LoVo (cell line): ENCODE measurements at regions not wholly inside any gene's neighbourhood (a gene's known extent, or its start where the extent isn't known, plus 50 kb on each side); places are given as distances from the start of the nearest gene placed in this dataset.
"Not testable (repeated sequence)": the region's sequence is repeated elsewhere in the genome, so short reads cannot be mapped to it uniquely, and the experiment has no call there.

Experiments used
- DNase-seq: peaks from one replicate; pipeline ENCODE4 v3.0.0-alpha.2; 2016; ENCODE audit warnings: low spot score

DNA sequence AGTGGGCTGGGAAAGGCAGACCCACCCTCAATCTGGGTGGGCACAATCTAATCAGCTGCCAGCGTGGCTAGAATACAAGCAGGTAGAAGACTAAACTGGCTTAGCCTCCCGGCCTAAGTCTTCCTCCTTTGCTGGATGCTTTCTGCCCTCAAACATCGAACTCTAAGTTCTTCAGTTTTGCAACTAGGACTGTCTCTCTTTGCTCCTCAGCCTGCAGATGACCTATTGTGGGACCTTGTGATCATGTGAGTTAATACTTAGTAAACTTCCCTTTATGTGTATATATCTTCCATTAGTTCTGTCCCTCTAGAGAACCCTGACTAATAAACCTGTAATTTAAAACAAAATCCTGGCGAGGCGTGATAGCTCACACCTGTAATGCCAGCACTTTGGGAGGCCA is 51.8 kb upstream of the SLC39A8 start:
- not testable (repeated sequence) for DNase-seq

DNA sequence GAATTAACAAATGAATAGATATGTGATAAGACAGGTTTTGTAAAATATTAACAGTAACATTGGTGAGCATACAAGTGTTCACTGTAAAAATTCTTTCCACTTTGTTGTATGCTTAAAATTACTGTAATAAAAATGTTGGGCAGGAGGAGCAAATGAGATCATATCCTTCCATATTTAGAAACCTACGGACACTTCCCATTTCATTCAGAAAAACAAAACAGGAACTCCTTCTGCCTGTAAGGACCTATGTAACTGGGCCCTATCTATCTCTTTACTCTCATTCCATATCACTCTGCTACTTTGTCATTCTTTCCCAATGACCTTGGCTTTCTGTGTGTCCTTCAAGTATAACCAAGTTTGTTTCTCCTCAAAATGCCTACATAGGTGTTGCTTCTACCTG is 53.7 kb upstream of the SLC39A8 start:
- DNase-seq: no peak

DNA sequence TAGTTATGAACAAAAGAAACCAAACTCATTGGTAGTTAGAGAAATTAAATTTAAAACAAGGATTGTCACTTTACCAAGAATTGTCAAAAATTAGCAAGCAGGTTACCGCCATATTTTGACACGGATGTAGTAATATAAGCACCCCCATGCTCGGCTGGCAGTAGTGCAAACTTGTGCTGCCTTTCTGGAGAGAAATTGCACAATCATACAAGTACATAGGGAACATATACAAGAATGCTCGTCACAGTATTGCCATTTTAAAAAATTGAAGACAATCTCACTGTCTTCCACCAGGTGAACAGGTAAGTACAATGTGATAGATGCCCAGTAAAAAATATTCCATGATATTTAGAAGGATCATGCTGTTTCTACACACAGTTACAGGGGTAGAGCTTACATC is 55.6 kb upstream of the SLC39A8 start:
- no peak for DNase-seq

DNA sequence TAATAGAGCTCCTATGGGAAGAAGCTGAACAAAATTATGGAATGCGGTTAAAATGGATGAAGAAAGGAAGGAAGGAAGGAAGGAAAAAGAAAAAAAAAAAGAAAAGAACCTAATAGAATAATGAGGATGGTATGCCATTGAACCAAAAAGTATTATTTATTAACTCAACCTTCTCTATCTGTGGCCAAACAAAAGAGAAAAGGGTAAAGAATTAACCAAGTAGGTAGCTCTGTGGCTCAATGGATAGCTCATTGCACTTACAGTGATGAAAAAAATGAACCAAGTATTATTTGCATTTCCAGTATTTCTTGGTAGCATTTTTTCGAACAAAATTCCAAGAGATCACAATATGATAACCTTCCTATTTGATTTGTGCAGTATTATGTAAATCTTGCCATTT is 56.9 kb upstream of the SLC39A8 start:
- no peak for DNase-seq

DNA sequence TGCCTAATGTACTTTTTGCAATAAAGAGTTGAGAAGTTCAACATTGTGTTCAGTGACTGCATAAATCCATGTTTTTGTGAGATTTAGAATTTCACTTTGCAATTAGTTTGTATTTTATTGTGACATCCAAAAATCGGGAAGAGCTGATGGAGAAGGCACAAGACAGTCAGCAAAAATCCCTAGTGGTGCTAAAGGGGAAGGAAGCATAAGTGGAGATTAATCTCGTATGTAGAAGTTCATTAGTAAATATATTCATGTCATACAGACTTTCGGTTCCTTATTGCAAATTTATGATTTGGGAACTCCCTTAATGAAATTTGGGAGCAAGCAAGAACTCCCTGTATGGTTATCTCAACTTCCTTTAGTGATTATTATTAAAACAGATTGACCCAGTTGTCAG is 57.8 kb upstream of the SLC39A8 start:
- no peak for DNase-seq

DNA sequence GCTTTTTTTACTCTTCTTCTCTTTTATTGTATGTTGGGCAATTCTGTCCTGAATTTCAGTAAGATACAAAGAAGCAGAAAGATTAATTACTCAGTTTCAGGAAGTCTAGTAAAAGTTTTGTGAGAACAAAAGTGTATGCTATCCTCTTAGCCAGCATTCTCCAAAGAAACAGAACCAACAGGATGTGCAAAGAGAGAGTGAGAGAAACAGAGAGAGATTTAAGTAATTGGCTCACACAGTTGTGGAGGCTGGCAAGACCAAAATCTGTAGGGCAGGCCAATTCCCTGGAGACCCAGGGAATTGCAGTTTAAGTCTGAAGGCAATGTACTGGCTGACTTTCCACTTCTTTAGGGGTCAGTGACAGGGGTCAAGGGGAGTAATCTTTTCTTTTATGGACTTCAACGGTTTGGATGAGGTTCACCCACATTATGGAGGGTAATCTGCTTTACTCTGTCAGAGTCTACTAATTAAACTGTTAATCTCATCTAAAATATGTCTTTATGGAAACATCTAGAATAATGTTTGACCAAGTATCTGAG is 59.2 kb upstream of the SLC39A8 start:
- no peak for DNase-seq

DNA sequence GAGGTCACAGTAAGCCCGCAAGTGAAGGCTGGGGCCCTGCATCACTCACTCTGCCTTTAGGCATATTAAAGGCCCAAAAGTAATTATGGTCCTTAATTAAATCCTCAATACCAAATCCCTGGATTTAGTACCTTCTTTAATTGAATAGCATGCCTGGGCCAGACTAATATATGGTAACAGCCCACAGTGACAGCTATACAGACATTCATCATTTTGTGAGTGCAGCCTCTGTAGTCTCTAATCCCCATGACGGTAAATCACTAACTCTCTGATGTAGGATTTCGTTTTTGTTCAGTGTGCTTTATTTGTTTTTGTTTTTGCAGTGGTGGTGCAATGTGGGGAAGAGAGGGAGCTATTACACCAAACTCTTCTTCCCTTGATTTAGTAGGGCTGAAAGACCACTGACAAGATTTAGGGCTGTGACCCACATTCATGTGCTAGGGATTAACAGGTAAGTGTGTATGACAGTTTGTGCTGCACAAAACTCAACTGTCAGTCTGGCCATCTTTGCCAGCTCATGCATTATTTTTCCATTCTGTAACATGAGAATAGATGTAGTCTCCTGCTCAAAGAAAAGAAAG is 60.6 kb upstream of the SLC39A8 start:
- no peak for DNase-seq

DNA sequence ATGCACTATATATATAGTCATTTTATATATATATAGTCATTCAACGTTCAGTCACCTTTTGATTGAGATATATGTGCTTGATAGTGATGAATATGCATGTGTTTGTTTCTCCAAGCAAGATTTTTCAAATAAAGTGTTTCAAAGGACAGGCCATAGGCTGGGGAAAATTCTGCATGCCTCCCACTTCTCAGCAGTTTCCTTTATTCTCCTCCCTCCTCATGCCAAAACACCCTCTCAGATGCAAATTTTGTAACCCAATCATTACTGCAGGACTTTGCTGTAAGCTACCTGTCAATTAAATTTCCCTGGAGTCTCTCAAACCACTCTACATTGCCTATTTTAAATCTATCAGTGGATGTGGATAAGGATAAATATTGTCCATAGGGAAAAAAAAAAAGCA is 65.6 kb upstream of the SLC39A8 start:
- not testable (repeated sequence) for DNase-seq

DNA sequence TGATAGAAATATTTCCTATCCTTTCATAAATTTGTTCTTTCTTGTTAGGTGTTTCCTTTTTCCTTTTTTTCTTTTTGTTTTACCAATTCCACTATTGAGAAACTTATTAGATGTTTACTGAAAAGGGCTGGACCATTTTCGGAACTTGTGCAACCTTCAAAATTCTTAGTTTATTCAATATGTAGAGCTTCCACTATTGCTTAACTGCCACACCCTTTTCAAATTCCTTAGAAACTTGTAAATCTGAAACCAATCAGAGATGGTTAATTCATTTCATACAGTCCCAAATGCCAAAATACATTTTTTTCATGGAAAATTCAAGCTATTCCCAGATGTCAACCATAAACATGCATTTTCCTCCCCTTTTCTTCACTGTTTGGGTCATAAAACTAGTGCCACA is 66.1 kb upstream of the SLC39A8 start:
- no peak for DNase-seq

DNA sequence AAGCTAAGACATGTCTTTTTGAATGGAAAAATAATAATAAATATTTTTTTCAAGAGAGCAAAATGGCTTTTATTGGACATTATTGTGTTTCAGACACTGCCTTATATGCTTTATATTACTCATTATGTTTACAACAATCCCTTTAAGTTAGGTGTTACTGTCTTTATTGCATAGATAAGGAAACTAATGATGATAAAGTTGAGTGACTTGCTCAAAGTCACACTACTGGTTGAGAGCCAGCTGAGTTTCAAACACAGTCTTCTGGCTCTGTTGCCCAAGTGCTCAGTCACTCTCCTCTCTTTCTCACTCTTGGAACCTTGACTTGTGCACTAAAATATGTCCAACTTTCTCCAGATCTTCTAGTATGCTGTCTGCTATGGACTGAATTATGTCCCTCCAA is 71.5 kb upstream of the SLC39A8 start:
- no peak for DNase-seq

DNA sequence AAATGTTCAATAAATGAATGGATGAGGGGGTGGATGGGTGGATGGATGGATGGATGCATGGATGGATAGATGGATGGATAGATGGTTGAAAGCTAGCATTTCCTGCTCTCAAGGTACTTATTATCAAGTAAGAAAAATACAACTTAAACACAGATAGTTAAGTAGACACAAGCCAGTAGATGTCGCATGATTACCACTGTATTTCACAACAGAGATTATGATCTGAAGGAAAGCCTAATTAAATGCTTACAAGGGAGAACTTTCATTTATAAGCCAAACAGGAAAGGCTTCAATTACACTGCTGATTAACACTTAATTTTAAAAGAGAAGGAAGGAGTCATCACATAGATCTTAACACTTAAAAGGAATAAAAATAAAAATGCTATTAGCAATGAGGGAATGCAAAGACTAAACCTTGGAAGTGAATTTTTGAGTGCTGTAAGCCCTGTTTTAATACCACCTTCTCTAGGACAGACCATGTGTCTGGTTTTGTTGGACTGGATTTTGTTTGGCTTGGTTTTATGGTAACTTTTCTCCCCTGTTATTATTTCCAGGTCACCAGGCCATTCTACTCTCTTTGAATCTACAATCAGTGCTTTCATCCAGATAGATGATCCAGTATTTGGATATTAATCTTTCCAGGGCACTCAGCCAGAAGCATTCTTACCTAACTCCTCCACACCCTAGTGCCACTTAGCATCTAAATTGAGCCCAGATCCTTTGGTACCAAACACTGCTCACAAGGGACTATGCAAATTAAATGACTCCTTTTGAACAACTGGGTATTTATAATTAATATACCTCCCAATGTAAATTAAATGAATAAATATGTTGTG is 75.5 kb upstream of the SLC39A8 start:
- no peak for DNase-seq

DNA sequence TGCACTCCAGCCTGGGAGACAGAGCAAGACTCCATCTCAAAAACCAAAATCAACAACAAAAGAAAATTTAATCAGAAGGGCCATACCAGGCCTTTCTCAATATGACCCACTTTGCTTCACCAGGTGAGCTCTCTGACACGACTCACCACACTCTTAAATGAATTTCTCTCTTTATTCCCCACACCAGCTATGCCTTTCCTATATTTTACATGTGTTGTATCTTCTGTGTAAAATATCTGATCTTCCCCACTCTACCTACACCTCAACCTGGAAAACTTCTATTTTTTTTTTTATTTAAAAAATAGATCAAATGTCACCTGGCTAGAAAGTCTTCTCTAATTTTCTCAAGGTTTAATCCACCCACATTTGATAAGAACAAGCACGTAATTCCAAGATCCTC is 77.6 kb upstream of the SLC39A8 start:
- no peak for DNase-seq

DNA sequence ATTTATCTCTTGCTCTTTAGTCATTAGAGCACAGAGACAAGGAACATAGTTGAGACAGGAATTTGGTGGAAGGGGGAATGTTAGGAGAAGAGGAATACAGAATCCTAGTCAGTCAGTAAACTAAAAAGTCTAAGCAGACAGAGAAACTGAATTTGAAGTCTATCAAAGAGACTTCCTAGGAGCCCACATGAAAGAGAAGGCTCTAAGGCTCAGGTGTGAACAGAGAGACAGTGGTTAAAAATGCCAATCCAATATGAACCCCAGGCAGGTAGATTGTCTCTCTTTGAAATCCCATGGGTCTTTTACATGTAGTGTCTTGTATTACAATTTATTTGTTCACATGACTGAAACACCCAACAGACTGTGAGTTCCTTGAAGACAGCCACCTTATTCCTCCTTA is 77.8 kb upstream of the NFKB1 start:
- no peak for DNase-seq

DNA sequence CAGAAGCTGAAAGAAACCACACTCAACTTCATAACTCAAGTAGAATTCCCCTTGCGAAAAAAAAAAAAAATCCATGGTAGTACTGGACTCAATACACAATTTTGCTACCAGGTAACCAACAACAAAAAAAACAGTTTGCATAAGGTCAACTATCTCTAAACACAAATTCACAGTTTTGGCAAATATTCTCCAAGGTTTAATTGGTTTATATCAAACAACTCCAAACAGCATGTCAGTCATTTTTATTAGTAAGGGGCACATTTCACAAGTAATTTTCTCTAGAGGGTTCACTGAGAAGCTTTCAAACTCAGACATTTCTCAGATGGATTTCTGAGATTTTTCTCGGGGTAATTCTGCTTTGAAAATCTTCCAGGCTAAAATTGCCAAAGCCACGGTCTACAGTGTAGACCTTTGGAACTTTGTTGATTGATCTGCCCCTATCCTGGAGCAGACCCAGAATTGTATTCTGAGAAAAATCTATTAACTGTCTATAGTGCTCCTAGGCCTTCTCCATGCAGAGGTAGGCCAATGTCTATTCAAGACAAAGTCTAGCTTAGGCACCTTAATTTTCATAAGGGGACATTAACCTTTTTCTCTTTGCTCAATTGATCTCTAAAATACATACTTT is 73.7 kb upstream of the NFKB1 start:
- no peak for DNase-seq

DNA sequence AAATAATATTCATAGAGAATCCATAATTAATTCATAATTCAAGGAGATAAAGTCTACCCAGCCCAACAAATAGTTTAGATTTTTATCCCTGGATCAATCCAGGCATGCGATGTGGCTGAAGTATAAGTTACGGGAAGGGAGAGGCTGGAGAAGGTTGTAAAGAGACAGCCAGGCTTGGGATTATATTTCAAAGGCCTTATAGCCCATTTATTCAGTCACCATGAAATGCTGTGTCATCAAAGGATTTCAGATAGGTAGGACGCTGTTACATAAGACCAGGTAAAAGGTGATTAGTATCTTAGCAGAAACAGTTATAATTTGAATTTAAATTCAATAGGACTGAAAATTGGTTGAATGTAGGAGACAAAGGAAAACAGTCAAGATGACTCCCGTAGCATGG is 73.0 kb upstream of the NFKB1 start:
- no peak for DNase-seq

DNA sequence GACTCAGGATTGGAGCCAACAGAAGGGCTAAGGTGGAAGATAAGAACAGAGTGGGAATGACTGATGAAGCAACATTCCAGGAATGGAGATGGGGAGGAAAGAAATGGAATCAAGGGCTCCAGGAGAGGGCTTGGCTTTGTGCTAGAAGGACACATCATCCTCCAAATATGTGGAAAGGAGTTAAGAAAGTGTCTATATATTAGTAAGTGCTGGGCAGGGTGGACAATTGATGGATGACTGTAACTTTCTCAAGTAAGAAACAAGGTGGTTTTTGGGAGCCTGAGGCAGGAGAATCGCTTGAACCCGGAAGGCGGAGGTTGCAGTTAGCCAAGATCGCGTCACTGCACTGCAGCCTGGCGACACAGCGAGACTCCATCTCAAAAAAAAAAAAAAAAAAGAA is 71.6 kb upstream of the NFKB1 start:
- DNase-seq: peak; percentile 64

DNA sequence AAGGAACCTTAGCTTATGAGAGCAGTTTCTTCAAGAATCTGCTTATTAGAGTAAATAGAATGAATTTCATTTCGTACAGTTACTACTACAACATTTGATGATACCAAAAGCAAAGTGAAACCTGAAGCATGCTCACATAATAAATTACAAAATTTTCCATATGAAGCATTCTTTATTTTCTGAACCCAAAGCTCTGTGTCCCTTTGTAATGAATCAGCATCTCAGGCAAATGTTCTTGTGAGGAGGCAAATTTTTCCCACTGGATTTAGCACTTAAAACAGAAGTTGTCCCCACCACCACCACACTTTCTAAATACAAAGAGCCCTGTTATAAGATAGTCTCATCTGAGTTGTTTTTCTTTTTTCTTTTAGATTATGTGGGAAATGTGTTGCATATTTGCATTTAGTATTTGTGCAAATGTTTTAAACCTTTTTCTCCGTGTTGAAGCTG is 70.7 kb upstream of the NFKB1 start:
- DNase-seq: no peak

DNA sequence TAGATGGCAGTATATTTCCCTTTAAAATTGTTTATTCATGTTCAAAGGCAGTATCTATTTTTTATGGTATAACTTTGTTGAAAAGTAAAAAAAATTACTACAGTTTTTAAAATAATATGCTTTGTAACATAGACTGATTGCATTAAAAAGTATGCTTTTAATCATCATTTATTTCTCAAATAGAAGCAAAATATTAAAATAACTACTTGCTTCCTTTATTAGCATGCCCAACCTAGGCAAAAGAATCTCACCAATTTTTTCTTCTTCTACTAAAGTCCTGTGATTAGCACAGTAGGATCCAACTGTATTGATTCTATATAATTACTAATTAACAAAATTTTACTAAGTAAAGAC is 69.6 kb upstream of the NFKB1 start:
- DNase-seq: no peak

DNA sequence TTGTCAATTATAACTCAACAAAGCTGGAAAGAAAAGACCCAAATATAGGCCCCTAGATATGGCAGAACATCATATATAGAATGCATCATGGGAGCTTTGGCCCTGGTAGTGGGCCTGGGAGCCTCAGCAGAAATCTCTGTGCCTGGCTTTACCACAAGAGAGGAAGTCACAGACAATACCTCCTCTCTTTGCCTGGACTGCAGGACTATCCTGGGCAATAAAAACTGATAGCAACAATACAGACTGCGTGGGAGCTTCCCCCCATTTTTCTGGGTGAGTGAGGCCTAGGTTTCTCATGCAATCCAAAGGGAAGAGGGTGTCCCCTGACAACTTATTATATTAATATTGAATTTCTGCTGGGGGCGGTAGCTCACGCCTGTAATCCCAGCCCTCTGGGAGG is 64.0 kb upstream of the NFKB1 start:
- DNase-seq: no peak

DNA sequence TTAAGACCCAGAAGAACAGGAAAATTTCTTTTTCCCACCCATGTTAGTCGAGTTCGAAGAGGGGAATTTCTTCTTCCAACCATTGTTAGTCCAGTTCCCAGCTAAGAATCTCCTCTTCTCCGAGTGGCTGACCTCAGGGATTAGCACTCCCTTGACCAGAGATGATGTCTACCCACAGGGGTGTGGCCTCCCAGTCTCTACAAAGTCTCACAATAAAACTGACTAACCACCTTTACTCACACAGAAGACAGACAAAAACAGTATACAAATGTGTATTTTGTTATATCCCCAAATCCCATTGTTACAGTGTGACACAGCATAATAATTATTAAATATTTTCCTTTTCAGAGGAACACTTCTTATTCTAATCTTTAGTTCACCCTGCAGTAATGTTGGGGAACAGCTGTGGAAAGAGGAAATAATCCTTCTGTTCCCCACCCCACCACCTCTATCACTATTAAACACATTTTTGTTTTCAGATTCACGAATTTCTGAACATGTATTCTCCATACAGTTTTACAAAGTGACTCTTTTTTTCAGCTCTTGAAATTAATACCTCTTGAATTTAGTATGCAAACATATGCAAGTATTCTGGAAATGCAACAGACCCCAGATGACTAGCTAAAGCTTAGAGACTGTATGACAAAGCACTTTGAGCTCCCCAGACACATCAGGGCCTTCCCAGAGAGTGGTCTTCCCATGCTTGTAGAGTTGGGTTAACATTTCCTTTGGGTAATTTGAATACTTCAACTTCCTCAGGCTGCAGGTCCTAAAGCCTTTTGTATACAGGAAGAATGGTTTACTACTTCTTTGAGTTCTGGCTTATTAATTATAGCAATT is 62.5 kb upstream of the NFKB1 start:
- no peak for DNase-seq

DNA sequence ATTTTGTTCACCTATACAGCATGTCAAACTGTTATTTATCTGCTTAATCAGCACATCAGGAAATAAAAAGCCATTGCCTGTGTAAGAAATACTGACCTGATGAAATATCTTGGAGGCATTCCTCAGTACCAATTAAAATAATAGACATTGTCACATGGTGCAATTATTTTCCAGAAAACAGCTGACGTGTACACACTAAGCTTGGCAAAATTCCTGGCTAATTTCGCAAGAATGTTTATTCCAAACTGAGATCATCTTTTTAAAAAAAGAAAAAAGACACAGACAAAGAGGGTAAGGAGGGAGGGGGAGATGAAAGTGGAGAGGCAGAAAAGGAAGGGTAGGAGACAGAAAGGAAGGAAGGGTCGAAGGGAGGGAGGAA is 61.9 kb upstream of the NFKB1 start:
- DNase-seq: peak; percentile 34

DNA sequence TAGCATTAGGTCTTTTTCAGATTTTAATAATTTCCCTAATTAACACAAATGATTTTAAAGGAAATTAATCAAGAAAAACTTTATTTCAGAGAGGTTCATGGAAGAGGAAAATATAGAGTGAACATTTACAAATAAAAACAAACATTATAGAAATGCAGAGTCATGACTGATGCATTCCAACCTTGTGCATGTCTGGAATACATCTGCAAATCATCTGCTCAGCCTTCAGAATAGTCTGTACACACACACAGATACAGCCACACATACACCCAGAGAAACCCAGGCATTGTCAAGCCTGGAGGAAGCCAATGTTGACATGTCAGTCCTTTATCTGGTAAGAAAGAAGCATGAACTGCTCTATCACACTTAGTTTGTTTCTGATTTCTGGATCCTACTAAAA is 61.3 kb upstream of the NFKB1 start:
- no peak for DNase-seq
